ENCODE measurements at regions not wholly inside any gene's neighbourhood (a gene's known extent, or its start where the extent isn't known, plus 50 kb on each side); places are given as distances from the start of the nearest gene placed in this dataset.

DNA sequence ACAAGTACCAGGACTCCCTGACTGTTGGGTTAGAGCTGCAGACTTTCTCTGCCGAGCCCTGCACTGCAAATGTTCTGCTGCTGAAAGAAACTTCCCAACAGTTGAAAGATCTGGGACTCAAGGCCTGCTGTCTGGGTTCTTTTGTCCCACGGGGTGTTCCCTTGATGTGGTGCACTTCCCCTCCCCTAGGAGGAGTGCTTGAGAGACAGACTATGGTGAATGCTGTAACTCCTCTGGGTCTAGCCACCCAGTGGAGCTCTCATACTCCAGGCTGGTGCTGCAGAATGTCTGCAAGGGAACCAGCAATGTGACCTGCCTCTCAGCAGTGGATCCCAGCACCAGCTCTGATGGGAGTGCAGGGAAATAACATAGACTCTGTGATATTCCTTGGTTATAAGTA lies 129.2 kb upstream of the SLCO1B1 start:
- Histone ChIP-seq H3K4me2 (ENCODE audit: low read length) (no peak overlapping the region), H4K20me1 (ENCODE audit: insufficient read depth) (no peaks in the 10 kb centered on the region), H3K27me3 (ENCODE audit: insufficient read depth, low read length) (no peaks in the 10 kb centered on the region), H3K27ac (ENCODE audit: low read depth, low read length) (no peak overlapping the region), H3K9me3 (ENCODE audit: control insufficient read depth in 1 of 2, insufficient read depth in 1 of 2, low read depth in 1 of 2, low read length in 2 of 2) (no peaks in the 10 kb centered on the region), H3K36me3 (ENCODE audit: control insufficient read depth in 1 of 2, insufficient read depth in 2 of 2, low read length in 2 of 2) (no peaks in the 10 kb centered on the region), H3K4me1 (ENCODE audit: control insufficient read depth in 1 of 2, insufficient read depth in 2 of 2, low read length in 2 of 2) (no peaks in the 10 kb centered on the region), H3K9me2 (ENCODE audit: insufficient read depth) (no peaks in the 10 kb centered on the region), H3K4me3 (replicated peaks in 1 of 2; ENCODE audit: low read depth in 1 of 2, low read length in 2 of 2) (no peak overlapping the region), H3K79me2 (ENCODE audit: insufficient read depth, low read length) (no peaks in the 10 kb centered on the region), H2AFZ (ENCODE audit: low read depth, low read length, poor library complexity, severe bottlenecking) (no peak overlapping the region), H3K9ac (ENCODE audit: low read length) (no peak overlapping the region)
- ATAC-seq (no peak; the same call in 1 of the 2 replicates), DNase-seq (ENCODE audit: low read depth, low spot score) (no peak)
- intact Hi-C loops (cut with micrococcal nuclease): no loop called here
- ChIA-PET RAD21 (ENCODE audit: low non-redundant PET in 1 of 2, low total read pairs in 2 of 2, uncharacterized antibody in 2 of 2, unreplicated experiment in 2 of 2) (no interaction called here), CTCF (no interaction called here), POLR2A (no interaction called here)
- TF ChIP-seq, protein P1, sequence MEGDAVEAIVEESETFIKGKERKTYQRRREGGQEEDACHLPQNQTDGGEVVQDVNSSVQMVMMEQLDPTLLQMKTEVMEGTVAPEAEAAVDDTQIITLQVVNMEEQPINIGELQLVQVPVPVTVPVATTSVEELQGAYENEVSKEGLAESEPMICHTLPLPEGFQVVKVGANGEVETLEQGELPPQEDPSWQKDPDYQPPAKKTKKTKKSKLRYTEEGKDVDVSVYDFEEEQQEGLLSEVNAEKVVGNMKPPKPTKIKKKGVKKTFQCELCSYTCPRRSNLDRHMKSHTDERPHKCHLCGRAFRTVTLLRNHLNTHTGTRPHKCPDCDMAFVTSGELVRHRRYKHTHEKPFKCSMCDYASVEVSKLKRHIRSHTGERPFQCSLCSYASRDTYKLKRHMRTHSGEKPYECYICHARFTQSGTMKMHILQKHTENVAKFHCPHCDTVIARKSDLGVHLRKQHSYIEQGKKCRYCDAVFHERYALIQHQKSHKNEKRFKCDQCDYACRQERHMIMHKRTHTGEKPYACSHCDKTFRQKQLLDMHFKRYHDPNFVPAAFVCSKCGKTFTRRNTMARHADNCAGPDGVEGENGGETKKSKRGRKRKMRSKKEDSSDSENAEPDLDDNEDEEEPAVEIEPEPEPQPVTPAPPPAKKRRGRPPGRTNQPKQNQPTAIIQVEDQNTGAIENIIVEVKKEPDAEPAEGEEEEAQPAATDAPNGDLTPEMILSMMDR (IDR thresholded peaks at IDR 0.05 in 2 of 3, conservative IDR thresholded peaks at IDR 0.05 in 1 of 3; ENCODE audit: borderline replicate concordance in 1 of 3, insufficient read depth in 1 of 3, low read depth in 2 of 3, low read length in 2 of 3): 0 out of 6 replicates have a peak, but pooled peaks of 1 of the 3 experiments have one; percentile 1
- TF ChIP-seq JUND (IDR thresholded peaks at IDR 0.05): no peak
- no TSS peak for BruUV-seq (replicated peaks)

DNA sequence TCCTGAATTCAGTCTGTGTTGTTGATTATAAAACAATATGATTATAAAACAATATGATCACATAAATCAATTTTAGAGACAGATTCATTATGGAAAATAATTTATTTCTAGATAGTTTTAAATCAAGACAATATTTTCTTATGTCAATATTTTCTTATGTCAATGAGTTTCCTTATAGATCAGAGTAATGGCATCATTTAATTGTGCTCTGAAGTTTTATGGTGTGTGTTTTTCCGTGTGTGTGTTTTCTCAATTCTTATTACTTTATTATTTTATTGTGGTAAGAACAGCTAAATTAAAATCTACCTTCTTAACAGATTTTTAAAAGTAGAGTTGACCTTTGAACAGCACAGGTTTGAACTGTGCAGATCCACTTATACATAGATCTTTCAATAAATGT lies 105.3 kb upstream of the SLCO1B1 start:
- H3K4me1 ChIP-seq (ENCODE audit: control insufficient read depth in 1 of 2, insufficient read depth in 2 of 2, low read length in 2 of 2): no peaks in the 10 kb centered on the region

More for the DNA sequence above, 105.3 kb upstream of the SLCO1B1 start:
- H3K36me3 ChIP-seq (ENCODE audit: control insufficient read depth in 1 of 2, insufficient read depth in 2 of 2, low read length in 2 of 2): no peaks in the 10 kb centered on the region
- H3K4me3 ChIP-seq (replicated peaks in 1 of 2; ENCODE audit: low read depth in 1 of 2, low read length in 2 of 2): no peak overlapping the region
- no peaks in the 10 kb centered on the region for H3K9me3 ChIP-seq (ENCODE audit: control insufficient read depth in 1 of 2, insufficient read depth in 1 of 2, low read depth in 1 of 2, low read length in 2 of 2)
- H3K79me2 ChIP-seq (ENCODE audit: insufficient read depth, low read length): no peaks in the 10 kb centered on the region
- TF ChIP-seq SIN3A (IDR thresholded peaks at IDR 0.05; ENCODE audit: low read depth): no peak
- no peak for TF ChIP-seq EZH2 (IDR thresholded peaks at IDR 0.05)
- no peak for TF ChIP-seq ZNF274 (IDR thresholded peaks at IDR 0.05; ENCODE audit: low read depth, low read length)
- TF ChIP-seq TCF7L2 (IDR thresholded peaks at IDR 0.05; ENCODE audit: borderline replicate concordance, extremely low read depth, insufficient read depth, insufficient read length): no peak
- TF ChIP-seq, protein P2, sequence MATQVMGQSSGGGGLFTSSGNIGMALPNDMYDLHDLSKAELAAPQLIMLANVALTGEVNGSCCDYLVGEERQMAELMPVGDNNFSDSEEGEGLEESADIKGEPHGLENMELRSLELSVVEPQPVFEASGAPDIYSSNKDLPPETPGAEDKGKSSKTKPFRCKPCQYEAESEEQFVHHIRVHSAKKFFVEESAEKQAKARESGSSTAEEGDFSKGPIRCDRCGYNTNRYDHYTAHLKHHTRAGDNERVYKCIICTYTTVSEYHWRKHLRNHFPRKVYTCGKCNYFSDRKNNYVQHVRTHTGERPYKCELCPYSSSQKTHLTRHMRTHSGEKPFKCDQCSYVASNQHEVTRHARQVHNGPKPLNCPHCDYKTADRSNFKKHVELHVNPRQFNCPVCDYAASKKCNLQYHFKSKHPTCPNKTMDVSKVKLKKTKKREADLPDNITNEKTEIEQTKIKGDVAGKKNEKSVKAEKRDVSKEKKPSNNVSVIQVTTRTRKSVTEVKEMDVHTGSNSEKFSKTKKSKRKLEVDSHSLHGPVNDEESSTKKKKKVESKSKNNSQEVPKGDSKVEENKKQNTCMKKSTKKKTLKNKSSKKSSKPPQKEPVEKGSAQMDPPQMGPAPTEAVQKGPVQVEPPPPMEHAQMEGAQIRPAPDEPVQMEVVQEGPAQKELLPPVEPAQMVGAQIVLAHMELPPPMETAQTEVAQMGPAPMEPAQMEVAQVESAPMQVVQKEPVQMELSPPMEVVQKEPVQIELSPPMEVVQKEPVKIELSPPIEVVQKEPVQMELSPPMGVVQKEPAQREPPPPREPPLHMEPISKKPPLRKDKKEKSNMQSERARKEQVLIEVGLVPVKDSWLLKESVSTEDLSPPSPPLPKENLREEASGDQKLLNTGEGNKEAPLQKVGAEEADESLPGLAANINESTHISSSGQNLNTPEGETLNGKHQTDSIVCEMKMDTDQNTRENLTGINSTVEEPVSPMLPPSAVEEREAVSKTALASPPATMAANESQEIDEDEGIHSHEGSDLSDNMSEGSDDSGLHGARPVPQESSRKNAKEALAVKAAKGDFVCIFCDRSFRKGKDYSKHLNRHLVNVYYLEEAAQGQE (IDR thresholded peaks at IDR 0.05; ENCODE audit: low read depth): no peak
- no peak for TF ChIP-seq ZFX (IDR thresholded peaks at IDR 0.05)
- no peak for TF ChIP-seq CEBPB (IDR thresholded peaks at IDR 0.05; ENCODE audit: low read depth)
- no peak for TF ChIP-seq SRF (IDR thresholded peaks at IDR 0.05; ENCODE audit: low read depth)
- POLR2A ChIA-PET: no interaction called here
- H3K27me3 ChIP-seq (ENCODE audit: insufficient read depth, low read length): no peaks in the 10 kb centered on the region
- BruUV-seq (replicated peaks): no TSS peak
- no peaks in the 10 kb centered on the region for H3K9me2 ChIP-seq (ENCODE audit: insufficient read depth)
- no peaks in the 10 kb centered on the region for H4K20me1 ChIP-seq (ENCODE audit: insufficient read depth)
- H2AFZ ChIP-seq (ENCODE audit: low read depth, low read length, poor library complexity, severe bottlenecking): no peak overlapping the region
- no peak overlapping the region for H3K27ac ChIP-seq (ENCODE audit: low read depth, low read length)
- H3K4me2 ChIP-seq (ENCODE audit: low read length): no peak overlapping the region
- no peak overlapping the region for H3K9ac ChIP-seq (ENCODE audit: low read length)
- ATAC-seq (no peak), DNase-seq (ENCODE audit: low read depth, low spot score) (no peak)
- CTCF ChIA-PET: no interaction called here
- RAD21 ChIA-PET (ENCODE audit: low non-redundant PET in 1 of 2, low total read pairs in 2 of 2, uncharacterized antibody in 2 of 2, unreplicated experiment in 2 of 2): no interaction called here
- intact Hi-C loops (cut with micrococcal nuclease): no loop called here
